ENCODE measurements at regions not wholly inside any gene's neighbourhood (a gene's known extent, or its start where the extent isn't known, plus 50 kb on each side); places are given as distances from the start of the nearest gene placed in this dataset.
A peak's percentile ranks its signal among the peaks of the same experiment; 100 is the strongest.
"Not testable (repeated sequence)": the region's sequence is repeated elsewhere in the genome, so short reads cannot be mapped to it uniquely, and the experiment has no call there.

DNA sequence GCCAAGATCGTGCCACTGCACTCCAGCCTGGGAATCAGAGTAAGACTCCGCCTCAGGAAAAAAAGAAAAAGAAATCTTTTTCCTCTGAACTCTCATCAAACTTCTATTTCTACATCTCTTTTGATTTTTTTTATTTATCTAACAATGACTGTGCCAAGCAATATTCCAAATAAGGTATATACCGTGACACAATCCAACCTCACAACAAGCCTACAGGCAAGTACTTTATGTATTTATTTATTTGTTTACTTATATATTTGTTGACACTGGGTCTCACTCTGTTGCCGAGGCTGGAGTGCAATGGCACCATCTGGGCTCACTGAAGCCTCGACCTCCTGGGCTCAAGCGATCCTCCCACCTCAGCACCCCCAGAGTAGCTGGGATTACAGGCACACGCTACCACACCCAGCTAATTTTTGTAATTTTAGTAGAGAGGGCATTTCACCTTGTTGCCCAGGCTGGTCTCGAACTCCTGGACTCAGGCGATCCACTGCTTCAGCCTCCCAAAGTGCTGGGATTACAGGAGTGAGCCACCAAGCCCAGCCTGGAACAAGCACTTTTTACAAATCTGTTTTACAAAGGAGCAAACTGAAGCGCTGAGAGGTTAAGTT lies 94.9 kb upstream of the CHD2 start:
- DNase-seq, result no peak

DNA sequence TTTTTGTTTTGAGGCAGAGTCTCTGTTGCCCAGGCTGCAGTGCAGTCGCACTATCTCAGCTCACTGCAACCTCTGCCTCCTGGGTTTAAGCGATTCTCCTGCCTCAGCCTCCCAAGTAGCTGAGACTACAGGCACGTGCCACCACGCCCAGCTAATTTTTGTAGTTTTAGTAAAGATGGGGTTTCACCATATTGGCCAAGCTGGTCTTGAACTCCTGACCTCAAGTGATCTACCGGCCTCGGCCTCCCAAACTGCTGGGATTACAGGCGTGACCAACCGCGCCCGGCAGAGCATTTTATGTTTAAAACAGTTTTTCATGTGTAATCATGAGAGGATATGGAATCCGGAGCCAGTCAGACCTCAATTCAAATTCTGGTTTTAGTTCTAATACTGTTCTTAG lies 94.0 kb upstream of the CHD2 start:
- not testable (repeated sequence) for DNase-seq

DNA sequence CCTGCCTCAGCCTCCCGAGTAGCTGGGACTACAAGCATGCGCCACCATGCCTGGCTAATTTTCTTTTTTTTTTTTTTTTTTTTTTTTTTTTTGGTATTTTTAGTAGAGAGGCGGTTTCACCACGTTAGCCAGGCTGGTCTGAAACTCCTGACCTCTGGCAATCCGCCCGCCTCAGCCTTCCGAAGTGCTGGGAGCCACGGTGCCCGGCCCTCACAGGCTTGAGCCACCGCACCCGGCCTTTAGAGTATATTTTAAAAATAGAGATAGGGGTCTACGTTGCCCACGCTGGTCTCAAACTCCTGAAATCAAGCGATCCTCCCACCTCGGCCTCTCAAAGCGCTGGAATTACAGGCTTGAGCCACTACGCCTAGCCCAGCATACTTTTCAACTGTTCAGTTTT lies 93.4 kb upstream of the CHD2 start:
- no peak for DNase-seq

DNA sequence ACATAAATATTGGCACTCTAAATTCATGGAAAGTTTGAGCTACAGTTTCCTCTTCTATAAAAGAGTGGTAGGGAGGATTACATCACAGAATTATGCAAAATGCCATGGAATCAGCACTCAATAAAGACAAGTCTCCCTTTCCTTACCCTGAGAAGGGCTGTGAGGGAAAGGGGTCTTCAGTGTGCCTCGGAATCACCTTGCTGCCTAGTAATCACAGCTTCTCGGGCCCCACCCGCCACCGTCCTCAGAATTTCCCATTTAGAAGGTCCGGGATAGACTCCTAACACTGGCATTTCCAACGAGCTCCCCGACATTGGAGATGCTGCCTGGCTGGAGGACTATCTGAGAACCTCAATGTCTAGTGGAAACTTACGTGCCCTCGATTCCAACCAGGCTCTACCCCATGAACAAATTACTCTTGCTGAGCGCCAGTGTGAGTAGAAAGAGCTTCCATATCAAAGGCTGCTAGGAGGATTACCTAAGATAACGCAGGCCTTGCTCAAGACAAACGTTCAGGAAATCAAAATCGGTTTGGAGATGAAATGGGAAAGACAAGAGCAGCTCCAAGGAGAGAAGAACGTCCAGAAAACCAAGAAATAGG lies 92.1 kb upstream of the CHD2 start:
- DNase-seq, result no peak

DNA sequence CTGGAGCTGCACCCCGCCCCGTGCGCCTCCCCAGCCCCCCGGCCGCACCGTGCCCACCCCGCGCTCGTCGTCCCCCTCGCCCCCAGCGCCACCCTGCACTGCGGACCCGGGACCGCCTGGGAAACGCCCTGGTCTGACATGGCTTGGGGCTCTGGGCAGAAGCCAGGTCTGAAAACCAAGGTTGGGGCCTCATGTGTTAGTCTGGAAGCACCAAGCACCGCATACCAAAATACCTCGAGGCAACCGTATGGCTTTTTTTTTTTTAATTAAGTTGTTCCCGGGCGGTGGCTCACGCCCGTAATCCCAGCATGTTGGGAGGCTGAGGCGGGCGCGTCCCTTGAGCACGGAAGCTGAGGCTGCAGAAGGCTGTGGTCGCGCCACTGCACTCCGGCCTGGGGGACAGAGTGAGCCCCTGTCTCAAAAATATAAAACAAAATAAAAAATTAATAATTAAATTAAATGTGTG lies 91.5 kb upstream of the CHD2 start:
- DNase-seq, result no peak

DNA sequence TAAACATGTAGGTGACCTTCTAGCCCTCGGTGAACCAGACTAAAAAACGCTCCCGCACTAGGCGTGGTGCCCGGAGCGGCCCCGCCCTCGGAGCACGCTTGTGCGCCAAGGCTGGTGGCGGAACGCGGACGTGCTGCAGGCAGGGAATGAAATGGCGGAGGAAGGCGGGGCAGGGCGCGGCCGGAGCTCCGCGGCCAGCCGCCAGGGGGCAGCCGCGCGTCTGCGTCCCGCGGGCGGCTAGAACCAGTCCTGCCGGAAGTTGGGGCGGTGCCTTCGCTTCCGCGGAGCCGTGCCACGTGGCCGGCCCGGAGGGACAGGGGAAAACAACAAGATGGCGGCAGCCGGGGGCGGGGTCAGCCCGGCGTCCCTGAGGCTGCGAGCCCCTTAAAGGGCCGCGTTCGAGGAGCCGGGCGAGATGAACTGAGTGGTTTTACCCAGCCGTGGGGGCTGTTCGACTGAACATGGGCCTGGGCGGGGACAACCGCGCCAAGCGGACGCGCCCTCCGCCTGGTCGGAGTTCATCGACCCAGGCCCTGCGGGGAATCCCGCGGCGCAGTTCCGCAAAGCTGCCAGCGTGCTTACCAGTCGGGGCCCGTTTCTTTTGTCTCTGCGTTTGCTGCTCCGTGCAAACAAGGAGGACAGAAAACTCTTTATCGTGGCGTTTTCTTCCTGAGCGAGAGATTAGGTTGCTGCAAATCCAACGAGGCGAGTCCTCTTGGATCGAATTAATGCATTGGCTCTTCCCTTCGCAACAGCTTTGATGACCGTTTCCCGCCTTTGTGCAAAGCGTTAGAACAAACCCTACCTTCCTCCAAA lies 90.9 kb upstream of the CHD2 start:
- peak; percentile 97 for DNase-seq

DNA sequence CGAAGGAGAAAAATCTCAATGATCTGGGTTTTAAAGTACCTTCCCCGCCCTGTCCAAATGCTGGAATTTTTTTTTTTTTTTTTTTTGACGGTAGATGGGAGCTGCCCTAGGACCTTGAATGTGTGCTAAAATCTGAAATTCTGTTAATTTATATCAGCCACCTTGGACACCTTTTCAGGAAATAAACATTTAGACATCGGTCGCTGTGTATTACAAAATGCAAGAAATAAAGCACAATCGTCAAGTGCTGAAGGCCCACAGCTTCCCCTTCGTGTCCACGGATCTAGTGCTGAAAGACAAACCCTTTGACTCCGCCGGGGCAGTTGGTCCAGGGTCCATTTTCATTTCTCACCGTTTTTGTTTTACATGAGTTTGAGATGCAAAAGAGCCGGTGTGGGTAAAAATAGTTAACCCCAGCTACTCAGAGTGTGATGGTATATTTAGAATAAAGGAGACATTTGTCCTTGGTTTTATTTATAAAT lies 90.2 kb upstream of the CHD2 start:
- DNase-seq, result no peak

DNA sequence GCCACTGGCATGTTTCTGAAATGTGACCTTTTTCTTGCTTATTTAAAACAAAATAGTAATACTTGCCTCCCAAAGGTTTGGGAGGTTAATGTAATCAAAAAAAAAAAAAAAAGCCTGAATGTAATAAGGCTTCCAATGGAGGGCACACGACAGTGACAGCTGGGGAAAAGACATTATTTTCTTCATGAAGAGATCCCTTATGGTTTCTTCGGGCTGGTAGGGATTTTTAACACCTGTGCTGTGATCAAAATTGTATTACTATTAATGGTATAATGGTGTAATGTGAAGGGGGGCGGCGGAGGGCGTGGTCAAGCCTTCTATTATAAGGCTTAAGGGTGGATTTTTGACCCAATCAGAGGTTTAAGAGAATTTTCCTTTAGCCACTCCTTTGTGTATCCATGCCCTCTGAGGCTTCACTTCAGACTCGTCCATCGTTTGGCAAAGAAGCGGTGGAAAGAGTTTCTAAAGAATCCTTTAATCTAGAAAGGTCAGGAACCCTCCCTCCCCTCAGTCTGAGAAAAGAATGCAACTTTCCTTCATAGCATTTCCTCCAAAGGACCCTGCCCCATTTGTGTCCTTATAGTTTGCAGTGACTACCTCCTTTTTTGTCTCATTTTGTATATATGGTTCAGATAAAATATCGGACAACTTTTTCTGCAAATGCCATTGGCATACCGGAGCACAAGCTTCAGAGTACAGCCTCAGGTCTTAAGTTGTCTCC lies 89.5 kb upstream of the CHD2 start:
- DNase-seq, result peak; percentile 74

DNA sequence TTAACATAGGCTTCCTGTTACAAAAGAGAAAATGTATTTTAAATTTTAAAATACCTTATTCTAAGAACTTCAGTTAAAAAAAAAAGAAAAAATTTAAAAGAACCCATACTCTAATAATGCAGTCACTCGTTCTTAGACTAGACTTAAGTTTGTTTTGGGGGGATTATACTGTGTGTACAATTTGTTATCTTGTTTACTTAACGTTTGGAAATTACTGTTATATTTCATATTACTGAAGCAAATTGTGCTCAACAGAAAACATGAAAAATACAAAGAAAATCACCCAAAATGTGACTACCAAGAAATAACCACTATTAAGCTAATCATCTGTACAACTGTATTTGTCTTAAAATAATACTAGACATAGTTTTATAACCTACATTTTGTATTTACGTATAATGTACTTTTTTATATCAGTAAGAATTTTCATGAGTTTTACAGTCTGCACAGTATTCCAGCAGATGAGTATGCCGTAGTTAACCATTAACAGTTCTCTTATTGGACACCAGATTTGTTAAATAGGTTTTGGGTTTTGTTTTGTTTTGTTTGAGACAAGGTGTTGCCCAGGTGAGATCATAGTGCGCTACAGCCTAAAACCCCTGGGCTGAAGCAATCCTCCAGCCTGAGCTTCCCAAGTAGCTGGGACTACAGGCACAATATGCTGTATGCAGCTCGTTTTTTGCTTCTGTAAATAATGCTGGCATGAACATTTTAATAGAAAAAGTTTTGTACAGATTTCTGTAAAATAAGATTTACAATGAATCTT lies 88.8 kb upstream of the CHD2 start:
- peak; percentile 52 for DNase-seq

DNA sequence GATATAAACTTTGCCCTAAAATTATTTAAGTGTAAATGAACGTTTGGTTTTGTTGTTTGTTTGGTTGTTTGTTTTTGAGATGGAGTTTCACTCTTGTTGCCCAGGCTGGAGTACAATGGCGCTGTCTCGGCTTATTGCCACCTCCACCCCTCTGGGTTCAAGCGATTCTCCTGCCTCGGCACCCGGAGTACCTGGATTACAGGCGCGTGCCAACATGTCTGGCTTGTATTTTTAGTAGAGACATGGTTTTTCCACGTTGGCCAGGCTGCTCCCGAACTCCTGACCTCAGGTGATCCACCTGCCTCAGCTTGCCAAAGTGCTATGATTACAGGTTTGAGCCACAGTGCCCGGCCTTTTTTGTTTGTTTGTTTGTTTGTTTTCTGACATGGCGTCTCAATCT lies 87.9 kb upstream of the CHD2 start:
- no peak for DNase-seq

DNA sequence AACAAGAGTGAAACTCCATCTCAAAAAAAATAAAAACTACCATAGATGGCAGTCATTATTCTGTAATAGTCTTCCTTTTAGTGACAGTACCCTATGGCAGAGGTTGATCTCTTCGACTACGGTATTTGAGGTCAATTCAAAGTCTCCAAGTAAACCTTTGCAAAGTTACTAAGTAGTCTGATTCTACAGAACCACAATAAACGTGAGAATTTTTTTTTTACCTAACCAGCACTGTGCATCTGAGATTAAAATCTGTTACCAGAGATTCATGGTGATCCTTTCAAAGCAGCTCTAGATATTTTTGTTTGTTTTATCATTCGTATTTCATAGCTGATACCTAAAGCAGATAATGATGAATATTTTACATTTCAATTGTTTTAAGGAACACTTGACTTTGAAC lies 86.6 kb upstream of the CHD2 start:
- no peak for DNase-seq

DNA sequence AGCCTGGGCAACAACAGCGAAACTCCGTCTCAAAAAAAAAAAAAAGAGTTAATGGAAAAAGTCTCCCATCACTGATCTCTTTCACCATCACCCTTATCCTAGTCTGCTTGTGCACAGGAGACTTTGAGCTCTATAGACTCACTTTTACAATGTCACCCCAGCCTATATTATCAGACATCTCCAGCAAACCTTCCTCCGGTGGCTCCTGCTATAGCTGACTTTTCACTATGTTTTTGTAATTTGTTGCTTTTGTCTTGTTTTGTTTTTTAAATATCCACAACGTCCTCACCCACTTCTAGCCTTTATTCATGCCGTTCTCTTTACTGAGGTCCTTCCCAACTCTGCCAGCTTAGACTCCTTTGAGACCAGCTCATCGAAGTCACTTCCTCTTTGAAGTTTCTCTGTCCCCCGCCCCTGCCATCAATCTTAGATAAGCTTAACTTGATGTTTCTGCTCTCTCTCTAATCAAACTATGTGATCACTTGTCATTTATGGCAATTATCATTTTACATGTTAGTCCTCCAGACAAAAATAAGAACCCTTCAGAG lies 82.7 kb upstream of the CHD2 start:
- no peak for DNase-seq

DNA sequence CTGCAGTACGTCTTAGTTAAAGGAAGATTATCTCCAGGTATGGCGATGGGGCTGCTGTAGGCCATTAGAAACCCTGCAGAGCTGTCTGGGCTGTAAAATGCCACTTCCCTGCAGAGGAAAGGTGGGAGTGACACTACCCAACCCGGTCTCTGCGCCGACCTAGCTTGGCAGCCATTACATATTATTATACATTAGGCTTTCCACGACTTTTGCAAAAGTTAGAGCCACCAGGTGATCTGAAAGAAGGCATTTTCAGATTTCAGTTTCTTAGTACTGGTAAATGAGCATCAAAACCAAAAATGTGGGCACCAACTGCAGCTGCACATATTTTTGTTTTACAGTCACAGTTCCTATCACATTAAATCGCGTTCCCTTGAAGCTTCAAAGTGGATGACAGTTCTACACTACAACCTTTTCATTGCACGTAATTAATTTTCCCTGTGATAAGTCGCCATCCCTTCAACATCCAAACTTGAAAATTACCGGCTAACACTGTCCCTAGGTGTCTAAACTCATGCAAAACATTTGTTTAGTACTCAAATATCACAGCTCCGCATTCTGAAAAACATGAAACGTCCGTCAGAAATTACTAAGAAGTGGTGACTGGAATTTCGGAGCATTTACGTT lies 81.4 kb upstream of the CHD2 start:
- no peak for DNase-seq

DNA sequence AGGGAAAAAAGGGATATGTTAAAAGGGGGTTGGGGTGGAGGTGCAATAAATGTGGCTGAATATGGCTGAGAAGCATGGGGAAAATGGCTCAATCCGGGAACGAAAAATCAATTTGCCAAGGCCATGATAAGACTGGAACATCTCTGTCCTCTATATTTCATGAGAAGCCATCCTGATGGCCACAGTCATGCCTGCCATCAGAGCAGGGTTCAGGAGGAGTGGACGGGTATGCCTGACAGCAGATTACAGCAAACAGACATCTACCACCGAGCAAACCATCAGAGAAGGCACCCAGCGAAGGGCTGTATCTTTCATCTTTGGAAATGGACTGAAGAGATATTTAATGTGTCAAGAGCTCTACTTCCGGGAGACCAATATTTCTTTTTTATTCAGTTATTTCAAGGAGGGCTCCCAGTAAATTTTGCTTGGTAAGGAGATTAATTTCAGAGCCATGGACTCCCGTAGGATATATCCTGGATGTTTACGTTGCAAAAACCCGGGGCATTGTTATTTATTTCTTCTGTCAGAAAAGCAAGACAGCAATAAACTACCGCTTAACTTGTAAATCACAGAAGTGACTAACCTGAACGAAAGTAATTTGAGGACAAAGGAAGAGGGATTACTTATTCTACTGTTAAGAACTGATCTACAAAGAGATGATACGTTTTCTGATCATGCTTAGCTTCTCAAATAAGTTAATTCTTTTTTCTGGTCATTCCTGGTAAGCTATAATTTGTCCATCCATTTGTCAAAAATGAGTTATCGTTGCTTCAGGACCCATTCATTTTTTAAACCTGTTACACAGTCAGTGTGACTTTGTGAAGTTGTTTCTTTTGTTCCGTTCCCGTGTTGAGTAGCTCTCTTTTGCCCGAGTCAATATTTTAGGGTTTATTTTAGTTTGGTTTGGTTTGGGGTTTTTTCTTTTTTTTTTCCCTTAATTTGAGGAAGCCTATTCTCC lies 80.6 kb upstream of the CHD2 start:
- no peak for DNase-seq

DNA sequence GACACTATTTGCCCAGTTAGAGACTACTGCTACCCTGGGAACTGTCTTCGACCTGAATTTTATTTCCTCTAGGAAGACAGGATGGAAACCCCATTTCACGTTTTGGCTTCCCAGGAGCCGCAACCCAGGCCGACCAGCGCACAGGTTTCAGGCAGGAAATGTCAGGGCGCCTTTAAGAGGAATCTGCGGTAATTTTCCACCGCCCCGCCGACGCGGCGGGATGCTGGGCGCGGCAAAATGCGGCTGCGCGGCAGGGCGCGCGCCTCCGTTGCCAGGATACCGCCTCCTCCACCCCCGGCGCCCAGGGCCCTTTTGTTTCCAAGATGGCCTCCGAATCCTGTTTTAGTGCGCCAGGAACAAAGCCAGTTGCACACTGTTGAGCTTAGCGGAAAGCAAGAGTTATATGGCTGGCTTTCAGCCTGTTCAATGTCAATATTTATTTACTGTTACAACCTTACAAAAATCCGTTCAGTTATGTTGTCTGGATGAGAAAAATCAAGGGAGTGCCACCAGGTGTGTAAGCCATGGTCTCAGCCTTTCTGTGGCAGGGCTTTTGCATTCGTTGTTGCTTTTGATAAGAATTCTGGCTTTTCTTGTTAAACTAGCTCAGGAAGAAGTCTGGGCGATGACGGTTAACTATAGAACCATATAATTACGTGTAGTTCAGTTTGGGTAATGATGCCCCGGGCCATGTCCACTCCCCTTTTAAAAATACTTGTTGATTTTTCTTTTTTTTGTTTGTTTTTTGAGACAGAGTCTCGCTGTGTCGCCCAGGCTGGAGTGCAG lies 79.7 kb upstream of the CHD2 start:
- peak; percentile 94 for DNase-seq

DNA sequence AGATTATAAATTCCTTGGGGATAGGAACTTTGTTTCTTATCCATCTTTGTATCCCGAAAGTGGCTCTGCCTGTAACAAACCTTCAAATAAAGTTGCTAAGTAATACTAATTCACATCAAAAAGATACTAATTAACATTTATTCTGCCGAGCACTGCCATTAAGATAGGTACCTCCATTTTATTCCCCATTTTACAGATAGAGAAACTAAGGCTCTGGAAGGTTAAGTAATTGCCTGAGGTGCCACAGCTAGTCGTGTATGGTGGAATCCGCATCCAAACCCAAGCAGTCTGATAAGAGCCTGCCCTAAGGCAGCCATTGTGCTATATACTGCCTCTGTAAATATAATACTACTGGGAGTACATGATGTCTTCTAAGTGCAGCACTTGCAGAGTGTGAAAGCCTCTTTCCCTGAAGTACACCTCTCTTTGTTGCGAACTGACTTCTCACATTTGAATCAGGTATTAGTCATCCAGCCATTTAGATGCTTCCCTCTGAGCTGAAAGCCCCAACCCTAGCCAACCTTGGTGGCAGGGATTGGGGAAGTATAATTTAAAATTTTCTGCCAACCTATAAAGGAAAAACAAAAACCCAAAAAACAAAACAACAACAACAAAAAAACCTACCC lies 78.5 kb upstream of the CHD2 start:
- no peak for DNase-seq

DNA sequence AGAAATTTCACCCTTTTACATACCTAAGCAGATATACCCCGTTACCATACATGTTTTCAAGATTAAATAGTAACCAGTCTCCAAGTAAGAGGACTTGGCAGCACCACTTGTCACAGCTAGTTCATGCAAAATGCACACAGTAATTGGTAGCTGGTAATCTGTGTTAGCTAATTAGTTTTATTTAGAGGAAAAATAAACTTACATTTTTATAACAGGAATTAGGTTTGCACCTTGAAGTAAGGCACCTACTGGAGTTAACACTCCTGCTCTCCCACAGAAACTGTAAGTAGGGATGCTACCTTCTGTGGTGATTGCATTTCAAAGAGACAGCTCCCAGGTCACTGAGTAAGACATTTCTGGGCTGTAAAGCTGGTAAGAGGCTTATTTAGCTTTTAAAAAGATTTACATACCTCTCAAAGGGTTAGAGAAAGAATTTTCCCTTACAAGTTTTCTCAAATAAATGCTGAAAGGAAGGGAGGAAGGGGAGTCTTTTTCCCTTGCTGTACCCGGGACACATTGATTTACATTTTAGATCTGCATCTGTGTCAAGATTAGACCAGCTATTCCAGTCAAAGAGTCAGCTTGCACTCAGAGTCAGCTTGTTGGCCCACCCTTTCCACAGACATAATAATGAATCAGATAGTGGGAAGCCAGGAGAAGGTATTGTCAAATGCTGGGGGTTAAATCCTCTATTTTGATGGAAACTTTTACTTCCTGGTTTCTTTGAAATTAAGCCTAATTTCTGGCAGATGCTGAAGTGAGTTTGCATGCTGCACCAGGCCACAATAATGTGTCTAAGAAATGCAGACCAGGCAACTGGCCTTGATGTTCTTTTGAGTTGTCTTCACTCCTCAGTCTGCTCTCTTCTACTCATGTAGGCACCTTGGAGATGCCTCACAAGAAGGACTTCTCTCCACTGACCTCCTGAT lies 77.6 kb upstream of the CHD2 start:
- DNase-seq, result no peak

DNA sequence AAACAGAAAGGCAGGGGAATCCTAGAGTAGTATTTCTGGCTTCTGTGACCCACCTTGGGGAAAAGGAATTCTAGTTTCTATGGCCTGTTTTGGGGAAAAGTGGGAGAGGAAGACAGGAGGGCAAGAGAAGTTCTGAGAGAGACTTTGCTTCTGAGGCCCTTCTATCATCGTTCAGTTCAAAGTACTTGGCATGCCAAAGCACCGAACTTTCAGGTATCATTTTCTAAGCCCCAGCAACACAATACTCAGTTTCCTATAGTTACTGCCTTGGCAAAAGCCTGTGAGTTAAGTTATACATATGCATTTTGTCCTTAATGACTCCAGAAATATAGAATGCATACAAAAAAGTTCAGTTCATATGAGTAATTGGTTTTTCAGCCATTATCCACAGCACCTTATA lies 74.1 kb upstream of the CHD2 start:
- no peak for DNase-seq
